Thyroid gland (tissue), 4 donors: ENCODE measurements at regions not wholly inside any gene's neighbourhood (a gene's known extent, or its start where the extent isn't known, plus 50 kb on each side); places are given as distances from the start of the nearest gene placed in this dataset.
"Not testable (repeated sequence)": the region's sequence is repeated elsewhere in the genome, so short reads cannot be mapped to it uniquely, and the experiment has no call there.

ENCODE experiments used
- DNase-seq, 2 donors: peaks; one replicate each; pipeline ENCODE4 v3.0.0-alpha.2; 2019
- H3K27ac ChIP-seq, 3 donors: fragments of 200-600 bp; sonication (generic); 1 replicate in 2 of 3; 2 replicates in 1 of 3; pipeline ENCODE4 v1.5.1; 2016 to 2019; ENCODE audit warnings: mild to moderate bottlenecking in 1 of 3, moderate library complexity in 1 of 3
- H3K27me3 ChIP-seq: fragments of 200-600 bp; sonication (generic); one replicate; pipeline ENCODE4 v1.5.1; 2019
- H3K36me3 ChIP-seq, 2 donors: fragments of 200-600 bp; sonication (generic); one replicate each; pipeline ENCODE4 v1.5.1; 2016 to 2019
- H3K4me1 ChIP-seq, 2 donors: fragments of 200-600 bp; sonication (generic); one replicate each; pipeline ENCODE4 v1.5.1; 2017 to 2019
- H3K4me3 ChIP-seq, 3 donors: fragments of 200-600 bp; sonication (generic); replicated peaks in 1 of 3; 1 replicate in 2 of 3; 2 replicates in 1 of 3; pipeline ENCODE4 v1.5.1; 2016; ENCODE audit warnings: mild to moderate bottlenecking in 1 of 3
- H3K9me3 ChIP-seq: fragments of 200-600 bp; sonication (generic); one replicate; pipeline ENCODE4 v1.5.1; 2017
- CTCF ChIP-seq, 6 experiments: fragments of 200-600 bp in 3 of 6; fragments of 450-650 bp in 3 of 6; sonication (generic) in 3 of 6; IDR thresholded peaks; one replicate each; pipeline ENCODE4 v1.5.1; 2016 to 2019; ENCODE audit warnings: antibody characterized with exemption in 6 of 6, mild to moderate bottlenecking in 2 of 6, inconsistent platforms in 1 of 6, moderate library complexity in 1 of 6
- POLR2A ChIP-seq, 2 donors: fragments of 450-650 bp; IDR thresholded peaks; one replicate each; pipeline ENCODE4 v1.6.1; 2017; ENCODE audit warnings: antibody characterized with exemption in 2 of 2, mild to moderate bottlenecking in 2 of 2, moderate library complexity in 1 of 2
- WGBS, 2 donors: methylation state at CpG; one replicate each; pipeline ENCODE4 v1.1.5; 2017; 5-methylcytosine and 5-hydroxymethylcytosine counted together
- intact Hi-C: fragments of 100-400 bp; cut with DNase I; formaldehyde crosslinking; loops from one replicate; pipeline ENCODE4 v1.15.1; 2023

DNA sequence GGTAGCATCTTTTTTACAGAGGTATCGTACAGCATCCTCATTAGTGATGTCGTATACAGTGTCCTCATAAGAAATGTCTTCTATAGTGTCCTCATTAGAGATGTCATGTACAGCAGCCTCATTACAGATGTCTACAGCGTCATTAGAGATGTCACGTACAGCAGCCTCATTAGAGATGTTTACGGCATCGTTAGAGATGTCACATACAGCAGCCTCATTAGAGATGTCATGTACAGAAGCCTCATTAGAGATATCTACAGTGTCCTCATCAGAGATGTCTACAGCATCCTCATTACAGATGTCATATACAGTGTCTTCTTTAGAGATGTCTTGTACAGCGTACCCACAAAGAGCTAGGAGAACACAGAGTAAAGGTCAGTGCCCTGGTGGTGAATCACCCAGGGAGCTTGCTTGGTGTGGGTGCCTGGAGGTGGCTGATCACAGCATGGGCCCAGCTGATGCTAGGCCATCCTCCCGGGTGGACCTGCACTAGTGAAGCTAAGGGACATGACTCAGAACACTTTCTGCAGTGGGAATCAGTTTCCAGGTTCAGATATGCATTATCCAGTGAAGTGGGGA, 109.2 kb downstream of the IGLL1 start:
- Histone ChIP-seq H3K4me3 (no peak overlapping the region), H3K27me3 (no peaks in the 10 kb centered on the region), H3K27ac (no peak overlapping the region), H3K36me3 (no peaks in the 10 kb centered on the region), H3K9me3 (no peaks in the 10 kb centered on the region), H3K4me1 (no peaks in the 10 kb centered on the region)
- no peak for DNase-seq
- WGBS, 2 donors, result 93 to 96% methylated on average over 8 of the region's 8 CpGs
- intact Hi-C loops, result no loop called here
- TF ChIP-seq CTCF (IDR thresholded peaks at IDR 0.05) (no peak), POLR2A (IDR thresholded peaks at IDR 0.05) (no peak)

- TF ChIP-seq CTCF (IDR thresholded peaks at IDR 0.05) (no peak), POLR2A (IDR thresholded peaks at IDR 0.05) (no peak)
- Histone ChIP-seq H3K27ac (no peak overlapping the region), H3K27me3 (no peaks in the 10 kb centered on the region), H3K36me3 (no peaks in the 10 kb centered on the region), H3K9me3 (no peaks in the 10 kb centered on the region), H3K4me1 (no peaks in the 10 kb centered on the region), H3K4me3 (no peak overlapping the region)
- intact Hi-C loops, result no loop called here
- no peak for DNase-seq
Observed at GRCh38 chr22:23467721-23468294, 112.3 kb downstream of the IGLL1 start.

DNA sequence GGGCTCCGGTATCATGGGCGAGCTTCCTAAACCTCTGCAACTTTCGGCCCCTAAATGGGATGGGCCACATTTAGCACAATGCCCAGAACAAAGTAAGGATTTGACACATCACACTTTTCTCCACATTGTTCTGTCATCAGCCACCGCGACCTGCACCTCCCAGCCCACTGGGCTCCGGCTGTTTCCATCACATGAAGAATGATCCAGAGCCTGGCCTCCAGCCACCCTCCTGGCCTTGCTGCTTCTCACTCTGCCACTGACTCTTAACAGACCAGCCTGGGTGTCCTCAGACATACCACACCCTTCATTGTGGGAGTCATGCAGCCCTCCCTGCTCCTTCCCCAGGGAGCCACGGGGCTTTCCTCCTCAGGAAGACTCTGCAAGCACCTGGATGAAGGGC, 113.7 kb downstream of the IGLL1 start:
- no peak for TF ChIP-seq POLR2A (IDR thresholded peaks at IDR 0.05)
- no peak for TF ChIP-seq CTCF (IDR thresholded peaks at IDR 0.05)
- no peak overlapping the region for H3K27ac ChIP-seq
- no peak for DNase-seq
- no peaks in the 10 kb centered on the region for H3K36me3 ChIP-seq
- no peaks in the 10 kb centered on the region for H3K4me1 ChIP-seq
- no peaks in the 10 kb centered on the region for H3K9me3 ChIP-seq
- intact Hi-C loops, result no loop called here
- 89 to 94% methylated on average over 7 of the region's 7 CpGs for WGBS, 2 donors
- H3K4me3 ChIP-seq, result no peak overlapping the region
- H3K27me3 ChIP-seq, result no peaks in the 10 kb centered on the region

- H3K27ac ChIP-seq, intact Hi-C loops, H3K4me3 ChIP-seq, H3K9me3 ChIP-seq, DNase-seq, H3K4me1 ChIP-seq, H3K36me3 ChIP-seq, H3K27me3 ChIP-seq: not testable (repeated sequence)
- WGBS, 2 donors, result 72 to 73% methylated on average over 6 of the region's 6 CpGs
Observed at GRCh38 chr22:23464796-23465195, 115.3 kb downstream of the IGLL1 start.

- H3K9me3 ChIP-seq, intact Hi-C loops, DNase-seq, H3K27me3 ChIP-seq, H3K27ac ChIP-seq, H3K4me3 ChIP-seq, H3K36me3 ChIP-seq: not testable (repeated sequence)
- 78 to 88% methylated on average over 6 to 17 of the region's 24 CpGs for WGBS, 2 donors
- peaks cover 0 to 13% of the 10 kb centered on the region in 2 donors for H3K4me1 ChIP-seq
Observed at GRCh38 chr22:23460517-23461031, 119.5 kb downstream of the IGLL1 start.

DNA sequence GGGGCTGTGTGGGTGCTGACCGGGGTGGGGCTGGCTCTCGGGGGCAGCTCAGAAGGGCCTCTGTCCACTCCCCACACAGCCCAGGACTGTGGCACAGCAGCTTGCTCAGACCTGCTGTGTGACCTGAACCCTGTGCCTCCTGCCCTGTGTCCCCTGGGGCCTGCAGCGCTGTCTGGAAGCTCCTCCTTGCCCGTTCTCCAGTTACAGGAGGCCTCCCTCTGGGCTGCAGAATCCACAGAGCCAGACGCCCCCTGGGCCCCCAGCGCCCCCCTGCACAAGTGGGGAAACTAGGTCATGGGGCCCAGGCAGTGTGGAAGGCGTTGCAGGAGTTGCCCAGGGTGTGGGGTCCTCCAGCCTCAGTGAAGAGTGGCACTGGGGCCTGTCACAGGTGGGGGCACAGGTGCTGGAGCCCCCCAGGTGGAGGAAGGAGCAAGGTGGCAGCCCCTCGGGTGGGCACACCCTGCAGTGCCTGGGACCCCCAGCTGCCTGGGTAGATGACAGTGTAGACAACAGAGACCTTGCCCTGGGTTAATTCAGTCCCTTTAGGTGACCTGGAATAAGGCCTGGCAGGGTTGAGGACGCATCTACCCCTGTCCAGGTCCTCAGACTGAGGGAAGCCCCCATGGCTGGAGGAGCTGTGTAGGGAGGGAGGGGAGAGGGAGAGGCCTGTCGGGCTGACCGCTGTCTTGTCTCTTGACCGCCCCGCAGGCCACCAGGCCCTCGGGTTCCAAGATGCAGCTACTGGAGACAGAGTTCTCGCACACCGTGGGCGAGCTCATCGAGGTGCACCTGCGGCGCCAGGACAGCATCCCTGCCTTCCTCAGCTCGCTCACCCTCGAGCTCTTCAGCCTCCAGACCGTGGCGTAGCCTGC, 120.2 kb downstream of the IGLL1 start:
- H3K27ac ChIP-seq, H3K27me3 ChIP-seq, H3K36me3 ChIP-seq, DNase-seq, H3K9me3 ChIP-seq, intact Hi-C loops, H3K4me3 ChIP-seq: not testable (repeated sequence)
- peaks cover 0 to 13% of the 10 kb centered on the region in 2 donors for H3K4me1 ChIP-seq
- WGBS, 2 donors, result 80 to 83% methylated on average over 12 to 20 of the region's 24 CpGs
